Ishikawa (cell line): ENCODE measurements at regions not wholly inside any gene's neighbourhood (a gene's known extent, or its start where the extent isn't known, plus 50 kb on each side); places are given as distances from the start of the nearest gene placed in this dataset.

Experiments used
- CEBPB ChIP-seq: IDR thresholded peaks from 2 replicates; pipeline ENCODE4 v1.6.1; 2012
- CREB1 ChIP-seq: IDR thresholded peaks from 2 replicates; pipeline ENCODE4 v1.6.1; 2012; ENCODE audit warnings: low read depth
- EGR1 ChIP-seq: IDR thresholded peaks from 2 replicates; pipeline ENCODE4 v1.6.1; 2012
- EP300 ChIP-seq: IDR thresholded peaks from 2 replicates; pipeline ENCODE4 v1.6.1; 2012; ENCODE audit warnings: borderline replicate concordance
- FOXM1 ChIP-seq: IDR thresholded peaks from 2 replicates; pipeline ENCODE4 v1.6.1; 2012; ENCODE audit warnings: low read depth, borderline replicate concordance
- MAX ChIP-seq: IDR thresholded peaks from 2 replicates; pipeline ENCODE4 v1.6.1; 2012
- NFIC ChIP-seq: IDR thresholded peaks from 2 replicates; pipeline ENCODE4 v1.6.1; 2012
- RAD21 ChIP-seq: IDR thresholded peaks from 2 replicates; pipeline ENCODE4 v1.6.1; 2012; ENCODE audit warnings: low read depth
- REST ChIP-seq: IDR thresholded peaks from 2 replicates; pipeline ENCODE4 v1.6.1; 2012; ENCODE audit warnings: low read depth, mild to moderate bottlenecking
- TAF1 ChIP-seq: IDR thresholded peaks from 2 replicates; pipeline ENCODE4 v1.6.1; 2012; ENCODE audit warnings: low read depth, mild to moderate bottlenecking
- TCF12 ChIP-seq: IDR thresholded peaks from 2 replicates; pipeline ENCODE4 v1.6.1; 2012; ENCODE audit warnings: low read depth
- TEAD4 ChIP-seq: IDR thresholded peaks from 2 replicates; pipeline ENCODE4 v1.6.1; 2012
- YY1 ChIP-seq: IDR thresholded peaks from 2 replicates; pipeline ENCODE4 v1.6.1; 2012; ENCODE audit warnings: low read depth
- ZBTB7A ChIP-seq: IDR thresholded peaks from 2 replicates; pipeline ENCODE4 v1.6.1; 2012; ENCODE audit warnings: low read depth
- TF ChIP-seq, protein P1 (sequence below): IDR thresholded peaks from 2 replicates; pipeline ENCODE4 v1.6.1; 2012

DNA sequence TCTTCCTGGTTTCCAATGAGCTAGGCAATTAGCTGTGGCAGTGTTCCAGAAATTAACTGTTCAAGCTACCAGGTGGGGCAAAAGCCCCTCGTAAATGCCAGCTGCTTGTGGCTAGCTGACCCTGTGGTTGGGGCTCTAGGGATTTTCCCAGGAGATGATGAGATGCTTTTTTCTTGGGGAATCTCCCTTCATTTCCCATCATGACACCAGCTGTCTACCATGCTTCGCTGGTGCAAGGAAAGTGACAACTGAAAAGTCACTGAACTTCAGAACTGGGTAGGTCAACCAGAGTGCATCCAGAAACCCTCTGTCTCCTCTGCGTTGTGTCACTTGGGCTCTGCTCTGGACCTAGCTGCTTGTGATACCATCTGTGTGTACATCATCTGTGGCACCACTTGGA lies 386.5 kb upstream of the DCC start:
- TF ChIP-seq EGR1, result no peak
- TF ChIP-seq CREB1, result no peak
- TF ChIP-seq TCF12, result no peak
- no peak for TF ChIP-seq MAX
- no peak for TF ChIP-seq RAD21
- no peak for TF ChIP-seq NFIC
- no peak for TF ChIP-seq CEBPB
- TF ChIP-seq YY1, result no peak
- TF ChIP-seq TAF1, result no peak
- TF ChIP-seq REST, result no peak
- TF ChIP-seq TEAD4, result no peak
- no peak for TF ChIP-seq FOXM1
- TF ChIP-seq EP300, result no peak
- no peak for TF ChIP-seq ZBTB7A
- TF ChIP-seq, protein P1, sequence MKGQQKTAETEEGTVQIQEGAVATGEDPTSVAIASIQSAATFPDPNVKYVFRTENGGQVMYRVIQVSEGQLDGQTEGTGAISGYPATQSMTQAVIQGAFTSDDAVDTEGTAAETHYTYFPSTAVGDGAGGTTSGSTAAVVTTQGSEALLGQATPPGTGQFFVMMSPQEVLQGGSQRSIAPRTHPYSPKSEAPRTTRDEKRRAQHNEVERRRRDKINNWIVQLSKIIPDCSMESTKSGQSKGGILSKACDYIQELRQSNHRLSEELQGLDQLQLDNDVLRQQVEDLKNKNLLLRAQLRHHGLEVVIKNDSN, result no peak

DNA sequence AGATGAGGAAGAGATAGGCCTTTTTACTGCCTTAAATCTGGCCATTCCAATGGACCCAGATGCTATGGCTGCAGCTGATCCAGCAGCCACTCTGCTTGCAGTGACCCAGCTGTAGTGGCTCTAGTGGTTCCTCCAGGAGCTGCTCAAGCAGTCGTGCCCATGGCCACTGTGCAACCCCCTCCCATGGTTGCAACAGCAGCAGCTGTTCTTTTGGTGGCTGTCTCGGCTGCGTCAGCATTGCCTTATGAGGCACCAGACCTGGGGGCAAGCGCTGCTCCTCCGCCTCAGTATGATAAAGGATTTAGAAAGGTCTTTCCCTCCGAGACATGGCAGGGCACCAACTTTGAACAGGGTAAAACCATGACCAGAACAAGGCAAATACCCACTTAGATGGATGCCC lies 384.9 kb upstream of the DCC start:
- TF ChIP-seq ZBTB7A, result no peak

GRCh38 chr18:51957001-51957400 lies 383.0 kb upstream of the DCC start:
- TF ChIP-seq EGR1 (no peak), TEAD4 (no peak), MAX (no peak), NFIC (no peak), EP300 (no peak), CREB1 (no peak), TAF1 (no peak), TCF12 (no peak), FOXM1 (no peak), ZBTB7A (no peak), YY1 (no peak), REST (no peak), CEBPB (no peak), RAD21 (no peak)
- TF ChIP-seq, protein P1, result no peak

- no peak for TF ChIP-seq FOXM1
- no peak for TF ChIP-seq TEAD4
- no peak for TF ChIP-seq NFIC
- no peak for TF ChIP-seq TCF12
- no peak for TF ChIP-seq REST
- no peak for TF ChIP-seq MAX
- no peak for TF ChIP-seq YY1
- no peak for TF ChIP-seq CREB1
- TF ChIP-seq ZBTB7A, result no peak
- TF ChIP-seq, protein P1, result no peak
- no peak for TF ChIP-seq EGR1
- no peak for TF ChIP-seq RAD21
- TF ChIP-seq CEBPB, result no peak
- no peak for TF ChIP-seq TAF1
- TF ChIP-seq EP300, result no peak
These were observed 359.9 kb upstream of the DCC start for GRCh38 chr18:51980101-51980500.
